ENCODE measurements at regions not wholly inside any gene's neighbourhood (a gene's known extent, or its start where the extent isn't known, plus 50 kb on each side); places are given as distances from the start of the nearest gene placed in this dataset.
"Not testable (repeated sequence)": the region's sequence is repeated elsewhere in the genome, so short reads cannot be mapped to it uniquely, and the experiment has no call there.

DNA sequence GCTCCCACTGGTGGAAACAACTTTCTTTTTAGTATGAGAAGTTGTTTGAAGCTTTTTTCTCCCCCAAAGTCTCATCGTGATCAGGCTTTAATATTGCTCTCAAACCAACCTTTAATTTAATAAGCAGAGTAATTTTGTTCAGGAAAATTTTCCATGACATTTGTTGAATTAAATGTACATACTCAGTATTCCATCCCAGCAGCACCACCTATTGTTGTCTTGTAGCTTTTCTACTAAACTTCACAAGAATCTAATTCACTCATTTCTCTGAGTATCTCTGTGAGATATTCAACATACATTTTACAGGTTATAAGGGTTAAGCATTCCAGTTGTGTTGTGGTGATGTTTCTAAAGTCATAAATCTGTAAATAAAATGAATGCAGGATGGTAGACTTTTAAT is 218.3 kb upstream of the HAND2 start:
- DNase-seq = no peak

DNA sequence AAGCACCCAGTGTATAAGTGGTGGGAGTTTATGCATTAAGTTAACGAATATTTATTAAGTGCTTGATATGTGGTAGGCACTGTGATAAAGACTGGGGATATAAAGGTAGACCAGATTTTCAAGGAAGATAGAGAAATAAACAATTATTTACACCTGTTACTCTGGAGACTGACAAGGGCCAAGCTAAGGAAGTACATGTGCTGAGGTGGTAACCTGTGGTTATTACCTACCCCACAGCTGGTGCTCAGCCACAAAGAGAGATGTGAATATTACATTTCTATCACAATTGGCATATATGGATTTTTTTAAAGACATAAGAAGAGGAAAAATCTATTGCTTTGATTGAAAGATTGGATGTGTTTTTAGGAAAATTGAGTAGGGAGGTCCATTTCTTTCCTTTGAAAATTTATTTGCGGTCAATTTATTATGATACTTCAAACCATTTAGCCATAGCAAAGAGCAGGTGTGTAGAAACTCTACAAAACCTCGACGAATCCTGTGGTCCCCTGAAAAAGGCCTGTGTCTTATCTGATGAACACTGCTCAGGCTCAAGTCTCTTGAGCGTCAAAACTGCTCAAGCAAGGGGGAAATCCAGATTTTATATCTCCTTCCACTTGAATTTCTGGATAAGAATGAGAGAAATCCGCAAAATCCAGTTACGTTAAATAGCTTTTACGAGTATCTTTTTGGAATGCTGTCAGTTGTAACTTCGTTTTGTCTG is 217.7 kb upstream of the HAND2 start:
- no peak for DNase-seq

- DNase-seq = no peak
Observed at GRCh38 chr4:173746424-173746823, 216.4 kb upstream of the HAND2 start.

DNA sequence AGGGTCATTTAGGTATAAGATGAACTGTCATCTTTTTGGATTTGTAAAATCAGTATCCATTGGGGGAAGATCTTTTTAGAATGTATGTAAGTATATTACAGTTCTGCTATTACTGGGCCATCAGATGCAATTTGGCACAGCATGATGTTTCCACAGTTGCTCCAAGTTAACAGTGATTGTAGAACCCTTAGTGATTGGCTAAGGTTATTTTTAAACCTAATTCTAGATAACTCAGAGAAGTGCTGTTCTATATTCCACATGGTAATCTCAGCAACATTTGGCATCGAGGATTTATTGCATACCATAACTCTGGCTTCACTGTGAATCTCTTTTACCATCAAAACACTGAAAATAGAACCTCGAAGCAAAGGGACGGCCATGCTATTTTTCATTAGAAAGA is 215.7 kb upstream of the HAND2 start:
- no peak for DNase-seq

- no peak for DNase-seq
Observed at GRCh38 chr4:173736840-173737239, 206.8 kb upstream of the HAND2 start.

DNA sequence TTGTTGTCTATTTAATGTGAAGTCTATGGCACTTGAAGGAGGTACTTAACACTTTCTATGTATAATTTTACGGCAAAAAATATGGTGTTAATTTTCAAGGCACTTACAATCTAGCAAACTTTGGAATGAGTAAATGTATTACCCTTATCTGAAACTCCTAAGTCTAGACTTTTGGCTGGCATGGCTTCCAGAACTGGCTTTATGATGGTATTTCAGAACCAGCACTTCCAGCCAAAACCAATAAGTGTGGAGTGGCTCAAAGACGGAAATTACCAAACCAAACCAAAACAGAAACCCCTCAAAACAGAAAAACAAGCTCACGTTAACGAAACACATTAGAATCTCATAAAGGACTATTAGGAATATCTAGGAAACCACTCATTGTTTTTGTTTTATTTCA is 205.6 kb upstream of the HAND2 start:
- DNase-seq = no peak

- no peak for DNase-seq
Observed at GRCh38 chr4:173735049-173735448, 205.0 kb upstream of the HAND2 start.

GRCh38 chr4:173731257-173731656 is 201.2 kb upstream of the HAND2 start:
- no peak for DNase-seq

- DNase-seq = no peak
Observed at GRCh38 chr4:173722075-173722474, 192.0 kb upstream of the HAND2 start.

GRCh38 chr4:173718504-173718903 is 188.5 kb upstream of the HAND2 start:
- not testable (repeated sequence) for DNase-seq

- no peak for DNase-seq
Observed at GRCh38 chr4:173717581-173717980, 187.6 kb upstream of the HAND2 start.

DNA sequence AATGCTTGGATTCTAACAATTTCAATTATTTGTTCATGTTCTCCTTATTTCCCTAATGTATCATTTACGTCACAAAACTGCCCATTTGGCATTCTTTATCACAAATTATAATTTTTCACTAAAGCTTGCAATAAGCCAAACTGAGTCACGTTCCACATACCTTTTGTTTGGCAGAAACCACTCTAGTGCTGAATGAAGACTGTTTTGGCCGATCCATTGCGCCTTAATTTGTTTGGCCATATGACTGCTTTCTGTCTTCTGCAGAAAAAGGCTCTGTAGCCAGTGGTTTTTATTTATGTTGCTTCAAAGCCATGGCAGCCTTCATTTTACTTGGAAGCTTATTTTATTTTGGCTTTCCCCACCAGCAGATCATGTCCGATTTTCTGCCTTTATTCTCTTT is 184.4 kb upstream of the HAND2 start:
- DNase-seq = no peak

DNA sequence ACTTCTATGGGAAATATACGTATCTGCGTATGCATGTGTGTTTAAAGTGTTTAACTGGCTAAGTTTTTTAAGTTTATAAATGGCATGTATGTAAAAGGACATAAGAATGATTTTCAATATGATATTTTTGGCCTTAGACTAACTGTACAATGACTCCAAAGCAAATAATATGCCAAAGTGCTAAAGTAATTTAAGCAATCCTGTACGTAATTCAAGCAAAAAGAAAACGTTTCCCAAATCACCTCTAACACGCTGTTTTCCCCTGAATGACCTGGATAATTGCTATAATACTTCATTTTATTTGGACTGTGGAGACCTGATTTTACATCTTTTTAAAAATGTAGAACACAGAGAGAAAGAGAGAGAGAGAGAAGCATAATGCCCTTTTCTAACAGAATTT is 183.0 kb upstream of the HAND2 start:
- DNase-seq = no peak

DNA sequence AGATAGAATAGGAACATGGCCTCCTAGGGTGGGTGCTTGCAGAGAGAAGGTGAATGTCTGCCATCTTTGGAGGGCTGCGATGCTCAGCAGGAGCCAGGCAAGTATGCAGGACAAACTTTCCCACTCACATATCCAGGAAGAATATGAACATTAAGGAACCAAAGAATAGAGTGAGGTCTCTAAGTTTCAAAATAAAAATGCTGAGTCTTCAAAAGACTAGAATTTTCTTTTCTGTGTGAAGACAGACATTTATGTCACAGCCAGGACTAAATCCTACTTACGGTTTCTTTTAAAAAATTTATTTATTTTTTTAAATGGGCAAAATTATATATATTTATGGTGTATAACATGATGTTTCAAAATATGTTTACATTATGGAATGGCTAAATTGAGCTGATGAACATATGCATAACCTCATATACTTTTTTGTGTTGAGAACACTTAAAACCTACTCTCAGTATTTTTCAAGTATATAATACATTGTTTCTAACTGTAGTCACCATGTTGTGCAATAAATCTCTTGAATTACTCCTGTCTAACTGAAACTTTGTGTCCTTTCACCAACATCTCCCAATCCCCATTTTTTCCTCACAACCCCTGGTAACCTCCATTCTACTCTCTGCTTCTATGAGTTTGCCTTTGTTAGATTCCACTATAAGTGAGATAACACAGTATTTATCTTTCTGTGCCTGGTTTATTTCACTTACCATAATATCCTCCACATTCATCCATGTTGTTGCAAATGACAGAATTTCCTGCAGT is 177.8 kb upstream of the HAND2 start:
- no peak for DNase-seq

- no peak for DNase-seq
Observed at GRCh38 chr4:173704201-173704600, 174.2 kb upstream of the HAND2 start.

DNA sequence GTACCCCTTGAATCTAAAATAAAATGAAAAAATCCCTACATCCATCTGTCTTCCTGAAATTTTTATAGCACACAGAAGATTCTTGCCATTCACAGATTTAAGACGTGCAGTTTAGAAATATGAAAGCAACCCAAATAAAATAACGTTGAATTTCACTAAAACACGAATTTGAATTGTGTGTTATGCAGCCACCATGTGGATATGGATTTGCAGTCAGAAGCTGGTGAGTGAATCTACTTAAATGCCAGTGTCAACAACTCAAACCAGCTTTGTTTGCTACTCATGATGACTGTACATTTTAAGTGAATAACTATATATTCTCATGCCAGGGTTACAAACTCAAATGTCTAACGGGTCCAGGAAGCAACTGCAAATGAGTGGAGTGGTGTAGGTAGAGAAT is 173.0 kb upstream of the HAND2 start:
- DNase-seq = no peak

DNA sequence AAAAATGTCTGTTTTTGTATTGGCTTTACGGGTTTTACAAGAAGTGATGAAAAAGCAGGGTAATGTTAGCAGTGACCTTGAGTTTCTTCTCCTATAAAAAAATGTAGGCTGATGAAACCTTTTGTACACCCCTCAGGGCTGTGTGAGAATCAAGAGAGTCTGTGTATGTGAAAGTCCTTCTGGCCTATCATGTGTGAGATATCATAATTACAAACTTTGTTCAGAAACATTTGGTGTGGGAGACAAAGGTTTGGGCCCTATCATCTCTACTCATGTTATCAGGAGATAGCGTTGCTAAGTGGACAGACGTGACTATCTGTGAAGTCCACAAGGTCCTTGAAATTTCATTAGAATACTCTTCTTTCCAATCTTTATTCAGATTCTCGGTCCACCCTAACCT is 170.6 kb upstream of the HAND2 start:
- DNase-seq = no peak

DNA sequence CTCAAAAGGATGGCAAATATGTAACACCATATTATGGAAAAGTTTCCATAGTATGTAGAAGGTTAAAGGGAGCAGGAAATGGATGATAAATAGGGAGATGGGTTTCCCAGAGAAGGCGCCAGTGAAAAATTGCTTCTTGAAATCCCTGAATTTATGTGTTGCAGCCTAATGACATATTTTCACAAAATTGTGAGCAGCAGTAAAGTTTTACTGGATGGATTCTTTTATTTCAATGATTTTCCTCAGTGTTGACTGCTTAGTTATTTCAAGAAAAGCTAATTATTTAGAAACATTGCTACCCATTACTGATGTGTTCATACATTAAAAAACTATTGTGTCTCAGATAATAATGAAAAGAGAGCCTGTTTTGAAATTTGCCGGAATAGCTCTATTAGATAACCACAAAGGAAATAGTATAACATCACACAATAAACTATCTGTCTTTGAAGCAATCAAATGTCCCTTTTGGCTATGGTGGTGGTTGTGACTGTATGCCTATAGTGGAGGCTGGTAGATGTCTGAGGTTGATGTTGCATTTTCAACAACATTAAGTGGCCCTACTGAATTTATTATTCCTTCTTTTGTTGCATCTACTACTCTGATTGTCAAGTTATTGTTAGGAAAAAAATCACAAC is 169.9 kb upstream of the HAND2 start:
- no peak for DNase-seq

DNA sequence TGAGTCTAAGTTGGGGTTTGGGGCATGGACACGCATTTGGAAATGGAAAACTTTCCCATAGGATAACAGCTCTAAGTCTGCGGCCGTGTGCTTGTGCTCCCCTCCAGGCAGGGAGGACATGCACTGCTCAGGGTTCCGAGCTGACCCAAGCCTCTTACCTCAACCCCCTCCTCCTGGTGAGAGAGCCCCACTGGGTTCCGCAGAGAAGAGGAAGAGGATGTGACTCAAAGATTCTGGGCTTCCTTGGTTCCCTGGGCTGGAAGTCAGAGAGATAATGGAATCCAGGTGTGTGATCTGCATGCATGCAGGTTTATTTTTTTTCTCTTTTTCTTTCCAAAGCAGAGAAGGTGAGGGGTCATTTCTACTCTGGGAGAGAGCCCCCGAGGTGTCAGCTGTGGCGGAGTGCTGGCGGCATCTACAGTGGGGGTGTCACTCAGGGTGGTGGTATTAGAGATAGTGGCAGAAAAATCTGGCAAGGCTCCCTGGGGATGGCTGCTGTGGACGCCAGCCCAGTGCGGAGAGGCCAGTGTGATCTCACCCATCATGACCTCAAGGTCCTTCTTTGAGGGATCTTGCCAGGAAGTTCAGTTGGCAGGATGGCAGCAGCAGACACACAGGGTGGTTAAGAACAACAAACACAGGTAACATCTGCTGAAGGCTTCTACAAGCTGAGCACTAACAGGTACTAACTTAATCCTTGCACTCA is 168.7 kb upstream of the HAND2 start:
- DNase-seq = no peak

- DNase-seq = no peak
Observed at GRCh38 chr4:173697840-173698239, 167.8 kb upstream of the HAND2 start.

DNA sequence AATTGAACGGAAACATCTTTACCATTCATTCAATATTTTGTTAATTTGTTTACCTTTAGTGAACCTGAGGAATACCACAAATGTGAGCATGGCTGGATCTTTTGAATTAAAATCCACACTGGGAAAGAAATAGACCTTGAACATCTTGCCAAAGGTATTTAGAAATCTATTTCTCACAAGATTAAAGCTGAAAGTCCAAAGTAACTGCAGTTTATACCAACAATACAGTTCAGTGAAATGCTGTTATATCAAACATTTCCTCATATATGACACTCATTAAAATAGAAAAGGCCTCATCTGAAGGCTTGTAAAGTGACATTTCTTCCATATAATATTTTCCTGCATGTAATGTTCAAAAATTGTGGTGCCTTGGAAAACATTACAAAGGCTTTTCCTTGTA is 166.5 kb upstream of the HAND2 start:
- DNase-seq = no peak

DNA sequence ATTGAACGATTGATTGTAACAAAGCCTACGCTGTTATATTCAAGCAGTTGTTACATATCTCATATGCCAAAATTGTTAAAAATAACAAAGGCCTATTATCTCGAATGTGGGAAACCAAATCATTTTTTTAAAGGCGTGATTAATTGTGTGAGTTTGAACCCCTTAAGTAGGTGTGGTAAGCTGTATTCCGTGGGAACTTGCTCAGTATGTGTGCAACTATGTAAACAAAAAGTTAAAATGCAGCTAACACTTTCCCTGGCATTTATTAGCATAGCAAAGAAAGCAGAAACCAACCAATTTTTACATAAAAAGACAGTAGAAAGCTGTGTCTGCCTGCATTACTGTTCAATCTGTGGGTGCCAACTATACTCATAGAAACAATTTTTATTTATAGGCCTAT is 166.0 kb upstream of the HAND2 start:
- no peak for DNase-seq

DNA sequence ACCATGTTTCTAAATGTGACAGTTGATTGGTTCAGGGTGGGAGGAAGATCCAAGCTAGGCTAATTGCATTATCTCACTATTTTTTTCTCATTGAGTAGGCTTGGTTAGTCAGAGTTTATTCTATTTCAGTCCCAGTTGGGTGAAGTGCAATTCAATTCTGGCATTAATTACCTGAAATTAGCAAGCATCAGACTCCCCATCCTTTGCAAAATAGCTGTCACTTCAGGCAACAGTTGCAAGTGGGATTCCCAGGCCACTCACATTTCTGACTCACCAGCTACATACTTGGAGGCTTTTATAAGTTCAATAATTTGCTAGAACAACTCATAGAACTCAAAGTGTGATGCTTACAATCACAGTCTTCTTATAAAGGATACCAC is 155.8 kb upstream of the HAND2 start:
- no peak for DNase-seq

Data from right forelimb (tissue), 1 donor.